Caco-2 (cell line): ENCODE measurements at regions not wholly inside any gene's neighbourhood (a gene's known extent, or its start where the extent isn't known, plus 50 kb on each side); places are given as distances from the start of the nearest gene placed in this dataset.

ENCODE experiments used
- BruUV-seq: library from RNA; stranded (reverse); fragments of 400-500 nt; replicated peaks from 2 replicates; lab custom pipeline; 2021; lab: Mats Ljungman, UMichigan
- CTCF ChIA-PET: fragments of 300-600 bp; sonication (Branson Sonifier 250); formaldehyde crosslinking; loops from one replicate; lab custom pipeline; 2022; ENCODE audit warnings: antibody characterized with exemption; lab: Charles Lee
- POLR2A ChIA-PET: fragments of 300-600 bp; sonication (Branson Sonifier 250); formaldehyde crosslinking; loops from one replicate; lab custom pipeline; 2022; ENCODE audit warnings: antibody characterized with exemption; lab: Charles Lee
- DNase-seq, 2 experiments: peaks; one replicate each; pipeline versions ENCODE4 v3.0.0 to v3.0.0-alpha.2; 2020 to 2022
- H3K27me3 ChIP-seq: replicated peaks from 2 replicates; pipeline ENCODE4 v1.6.0; 2011; ENCODE audit warnings: low read length; ENCODE audit not compliant: control insufficient read depth, insufficient read depth
- H3K36me3 ChIP-seq: 2 replicates; pipeline ENCODE4 v1.5.1; 2011; ENCODE audit warnings: low read length; ENCODE audit not compliant: control insufficient read depth, insufficient read depth
- H3K4me1 ChIP-seq: fragments of 250-450 bp; sonication (Bioruptor Pico); 2 replicates; pipeline ENCODE4 v1.5.1; 2020; ENCODE audit warnings: mild to moderate bottlenecking
- H3K4me3 ChIP-seq: 2 replicates; pipeline ENCODE4 v1.5.1; 2011; ENCODE audit warnings: low read depth, mild to moderate bottlenecking, control low read depth, low read length
- H3K9me3 ChIP-seq: fragments of 250-450 bp; sonication (Bioruptor Pico); 2 replicates; pipeline ENCODE4 v1.5.1; 2020; ENCODE audit warnings: mild to moderate bottlenecking, moderate library complexity
- H3K27ac Mint-ChIP-seq: one replicate; pipeline ENCODE4 v1.8.0; 2022; ENCODE audit warnings: mixed read lengths; ENCODE audit not compliant: unreplicated experiment
- H3K27me3 Mint-ChIP-seq: one replicate; pipeline ENCODE4 v1.8.0; 2022; ENCODE audit warnings: mixed read lengths; ENCODE audit not compliant: insufficient read depth, unreplicated experiment
- H3K36me3 Mint-ChIP-seq: one replicate; pipeline ENCODE4 v1.8.0; 2022; ENCODE audit warnings: mild to moderate bottlenecking, mixed read lengths; ENCODE audit not compliant: insufficient read depth, unreplicated experiment
- H3K4me1 Mint-ChIP-seq: one replicate; pipeline ENCODE4 v1.8.0; 2022; ENCODE audit warnings: low read depth, mixed read lengths; ENCODE audit not compliant: unreplicated experiment
- H3K4me3 Mint-ChIP-seq: one replicate; pipeline ENCODE4 v1.8.0; 2022; ENCODE audit warnings: mild to moderate bottlenecking, moderate library complexity, mixed read lengths; ENCODE audit not compliant: unreplicated experiment
- H3K9me3 Mint-ChIP-seq: one replicate; pipeline ENCODE4 v1.8.0; 2022; ENCODE audit warnings: mixed read lengths; ENCODE audit not compliant: unreplicated experiment
- CTCF ChIP-seq, 2 experiments: fragments of 200-600 bp in 1 of 2; IDR thresholded peaks; 1 replicate in 1 of 2; 2 replicates in 1 of 2; pipeline versions ENCODE4 v1.5.1 to v1.8.0; 2011 to 2022; ENCODE audit warnings: antibody characterized with exemption in 1 of 2, control low read depth in 1 of 2, inconsistent platforms in 1 of 2, low read depth in 1 of 2, low read length in 1 of 2, mild to moderate bottlenecking in 1 of 2, moderate library complexity in 1 of 2; ENCODE audit not compliant: insufficient read depth in 1 of 2, severe bottlenecking in 1 of 2, unreplicated experiment in 1 of 2
- intact Hi-C: fragments of 100-400 bp; cut with micrococcal nuclease; formaldehyde crosslinking; loops from one replicate; pipeline ENCODE4 v1.10.0; 2022; ENCODE audit not compliant: unreplicated experiment

DNA sequence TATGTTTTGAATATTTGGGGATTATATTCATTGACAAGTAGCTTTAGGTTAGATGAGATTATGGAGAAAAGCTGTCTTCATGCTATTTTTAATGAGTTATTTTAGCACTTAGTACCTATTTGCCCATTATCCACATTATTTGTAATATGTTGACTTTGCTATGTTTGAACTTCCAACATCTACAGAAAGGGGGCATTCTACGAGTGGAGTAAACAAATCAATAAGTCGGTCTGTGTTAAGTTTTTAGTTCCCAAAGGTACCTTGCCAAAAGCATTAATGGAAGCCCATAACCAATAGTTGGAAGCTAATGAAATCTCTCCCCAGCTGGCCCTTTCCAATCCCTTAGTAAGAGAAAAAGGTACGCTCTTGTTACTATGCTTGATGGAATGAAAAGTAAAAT, 250.0 kb upstream of the E2F7 start:
- H3K9me3 Mint-ChIP-seq: no peaks in the 10 kb centered on the region
- no peak for TF ChIP-seq CTCF (IDR thresholded peaks at IDR 0.05; ENCODE audit: insufficient read depth in 1 of 2, low read depth in 1 of 2, low read length in 1 of 2, severe bottlenecking in 1 of 2, unreplicated experiment in 1 of 2)
- H3K36me3 Mint-ChIP-seq: no peaks in the 10 kb centered on the region
- H3K27me3 Mint-ChIP-seq: no peaks in the 10 kb centered on the region
- H3K27ac Mint-ChIP-seq: no peak overlapping the region
- no TSS peak for BruUV-seq
- intact Hi-C loops: no loop called here
- H3K4me1 ChIP-seq: no peaks in the 10 kb centered on the region
- CTCF ChIA-PET: no interaction called here
- H3K27me3 ChIP-seq: no peaks in the 10 kb centered on the region
- H3K4me3 ChIP-seq: no peak overlapping the region
- no peaks in the 10 kb centered on the region for H3K36me3 ChIP-seq
- H3K4me3 Mint-ChIP-seq: no peak overlapping the region
- DNase-seq: no peak
- POLR2A ChIA-PET: no interaction called here
- H3K4me1 Mint-ChIP-seq: no peaks in the 10 kb centered on the region
- no peaks in the 10 kb centered on the region for H3K9me3 ChIP-seq

DNA sequence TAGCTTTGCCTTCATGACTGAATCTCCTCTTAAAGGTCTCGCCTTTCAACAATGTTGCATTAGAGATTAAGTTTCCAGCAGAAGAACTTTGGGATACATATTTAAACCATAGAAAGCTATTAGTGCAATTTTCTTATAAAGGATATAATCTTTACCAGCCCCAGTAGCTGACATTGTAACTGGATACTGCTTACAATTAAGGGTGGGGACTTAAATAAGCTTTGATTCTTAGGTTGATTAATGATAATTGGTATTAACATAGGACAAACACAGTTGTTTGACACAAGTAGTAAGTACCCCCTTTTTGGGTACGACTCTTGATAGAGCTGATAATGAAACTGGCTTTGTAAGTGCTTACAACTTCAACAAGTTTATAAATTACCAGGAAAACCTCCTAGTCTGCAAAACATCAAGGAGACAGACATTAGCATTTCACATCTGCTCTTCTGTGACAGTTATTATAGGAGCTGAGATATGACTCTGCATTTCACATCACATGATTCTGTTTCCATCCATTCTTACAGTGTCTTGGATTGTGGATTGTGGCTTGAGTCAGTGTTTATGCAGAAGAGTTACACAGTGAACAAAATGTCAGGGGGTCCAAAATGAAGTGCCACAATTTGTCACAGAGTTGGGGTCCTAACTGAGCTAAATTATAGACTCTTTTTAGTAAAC, 249.1 kb upstream of the E2F7 start:
- CTCF ChIA-PET: no interaction called here
- no peaks in the 10 kb centered on the region for H3K36me3 Mint-ChIP-seq
- no TSS peak for BruUV-seq
- TF ChIP-seq CTCF (IDR thresholded peaks at IDR 0.05; ENCODE audit: insufficient read depth in 1 of 2, low read depth in 1 of 2, low read length in 1 of 2, severe bottlenecking in 1 of 2, unreplicated experiment in 1 of 2): no peak
- no peaks in the 10 kb centered on the region for H3K27me3 Mint-ChIP-seq
- no peak overlapping the region for H3K27ac Mint-ChIP-seq
- no peaks in the 10 kb centered on the region for H3K27me3 ChIP-seq
- H3K36me3 ChIP-seq: no peaks in the 10 kb centered on the region
- no peaks in the 10 kb centered on the region for H3K9me3 ChIP-seq
- no peak overlapping the region for H3K4me3 Mint-ChIP-seq
- no peak for DNase-seq
- POLR2A ChIA-PET: no interaction called here
- no peaks in the 10 kb centered on the region for H3K9me3 Mint-ChIP-seq
- no peaks in the 10 kb centered on the region for H3K4me1 ChIP-seq
- intact Hi-C loops: no loop called here
- H3K4me3 ChIP-seq: no peak overlapping the region
- no peaks in the 10 kb centered on the region for H3K4me1 Mint-ChIP-seq

GRCh38 chr12:77308056-77308455, 242.7 kb upstream of the E2F7 start:
- intact Hi-C loops: no loop called here
- Histone ChIP-seq H3K36me3 (no peaks in the 10 kb centered on the region), H3K4me3 (no peak overlapping the region), H3K27me3 (no peaks in the 10 kb centered on the region), H3K4me1 (no peaks in the 10 kb centered on the region), H3K9me3 (no peaks in the 10 kb centered on the region)
- POLR2A ChIA-PET: no interaction called here
- Mint-ChIP-seq H3K27me3 (no peaks in the 10 kb centered on the region), H3K4me3 (no peak overlapping the region), H3K36me3 (no peaks in the 10 kb centered on the region), H3K9me3 (no peaks in the 10 kb centered on the region), H3K4me1 (no peaks in the 10 kb centered on the region), H3K27ac (no peak overlapping the region)
- no TSS peak for BruUV-seq
- no peak for DNase-seq
- TF ChIP-seq CTCF (IDR thresholded peaks at IDR 0.05; ENCODE audit: insufficient read depth in 1 of 2, low read depth in 1 of 2, low read length in 1 of 2, severe bottlenecking in 1 of 2, unreplicated experiment in 1 of 2): no peak
- CTCF ChIA-PET: no interaction called here
